IMR-90 (cell line): ENCODE measurements at regions not wholly inside any gene's neighbourhood (a gene's known extent, or its start where the extent isn't known, plus 50 kb on each side); places are given as distances from the start of the nearest gene placed in this dataset.

ENCODE experiments used
- ATAC-seq: fragments of 200-7000 bp; cut with Tn5 transposase; 2 replicates; pipeline ENCODE4 v1.9.1; 2020; ENCODE audit warnings: low read depth, mild to moderate bottlenecking, moderate library complexity
- BruUV-seq: library from RNA; stranded (reverse); fragments of 400-500 nt; replicated peaks from 2 replicates; lab custom pipeline; 2021; lab: Mats Ljungman, UMichigan
- CTCF ChIA-PET: fragments of 300-600 bp; formaldehyde crosslinking; extraction: SDS; loops from one replicate; lab custom pipeline; 2021; ENCODE audit warnings: antibody characterized with exemption; lab: Yijun Ruan, JAX
- POLR2A ChIA-PET: fragments of 300-600 bp; sonication (Branson Sonifier 250); formaldehyde crosslinking; loops from one replicate; lab custom pipeline; 2022; ENCODE audit warnings: antibody characterized with exemption; ENCODE audit not compliant: unreplicated experiment; lab: Charles Lee
- DNase-seq: peaks from one replicate; pipeline ENCODE4 v3.0.0; 2013
- H2AFZ ChIP-seq: replicated peaks from 2 replicates; pipeline ENCODE3; 2013; ENCODE audit warnings: low read length, mild to moderate bottlenecking; ENCODE audit not compliant: poor library complexity
- H2AK5ac ChIP-seq: 2 replicates; pipeline ENCODE4 v1.6.1; 2013; ENCODE audit warnings: low read depth, low read length, inconsistent platforms
- H2AK9ac ChIP-seq: replicated peaks from 2 replicates; pipeline ENCODE3; 2013; ENCODE audit warnings: mild to moderate bottlenecking, low read depth, low read length, moderate library complexity; ENCODE audit not compliant: poor library complexity
- H2BK120ac ChIP-seq: 2 replicates; pipeline ENCODE4 v1.6.1; 2013; ENCODE audit warnings: low read depth, low read length, inconsistent platforms
- H2BK15ac ChIP-seq: 3 replicates; pipeline ENCODE4 v1.6.1; 2013; ENCODE audit warnings: low read depth, low read length, inconsistent platforms
- H2BK20ac ChIP-seq: 2 replicates; pipeline ENCODE4 v1.6.1; 2013; ENCODE audit warnings: low read depth, mild to moderate bottlenecking, inconsistent platforms, low read length, moderate library complexity
- H2BK5ac ChIP-seq: 2 replicates; pipeline ENCODE4 v1.6.1; 2013; ENCODE audit warnings: mild to moderate bottlenecking, low read depth, low read length, inconsistent platforms; ENCODE audit not compliant: poor library complexity, severe bottlenecking
- H3K14ac ChIP-seq: replicated peaks from 2 replicates; pipeline ENCODE4 v1.6.1; 2013; ENCODE audit warnings: low read depth, low read length, inconsistent platforms
- H3K18ac ChIP-seq: 2 replicates; pipeline ENCODE4 v1.6.1; 2013; ENCODE audit warnings: low read depth, low read length, control low read depth
- H3K23ac ChIP-seq: 2 replicates; pipeline ENCODE4 v1.6.1; 2013; ENCODE audit warnings: low read depth, low read length, inconsistent platforms
- H3K27ac ChIP-seq: 2 replicates; pipeline ENCODE4 v1.5.1; 2013; ENCODE audit warnings: mild to moderate bottlenecking, control low read depth, low read length; ENCODE audit not compliant: insufficient read depth
- H3K27me3 ChIP-seq: 2 replicates; pipeline ENCODE4 v1.6.1; 2013; ENCODE audit warnings: low read length; ENCODE audit not compliant: control insufficient read depth, insufficient read depth
- H3K36me3 ChIP-seq: 2 replicates; pipeline ENCODE4 v1.6.1; 2013; ENCODE audit warnings: low read length, mixed read lengths; ENCODE audit not compliant: control insufficient read depth, insufficient read depth
- H3K4ac ChIP-seq: 2 replicates; pipeline ENCODE4 v1.6.1; 2013; ENCODE audit warnings: low read depth, low read length, inconsistent platforms
- H3K4me1 ChIP-seq: 2 replicates; pipeline ENCODE4 v1.6.1; 2013; ENCODE audit warnings: low read length, mixed read lengths; ENCODE audit not compliant: control insufficient read depth, insufficient read depth
- H3K4me2 ChIP-seq: 2 replicates; pipeline ENCODE4 v1.6.1; 2013; ENCODE audit warnings: low read depth, mild to moderate bottlenecking, control low read depth, low read length, moderate library complexity
- H3K4me3 ChIP-seq: 2 replicates; pipeline ENCODE4 v1.5.1; 2013; ENCODE audit warnings: low read depth, mild to moderate bottlenecking, control low read depth, low read length, moderate library complexity; ENCODE audit not compliant: insufficient read depth
- H3K56ac ChIP-seq: 2 replicates; pipeline ENCODE4 v1.6.1; 2013; ENCODE audit warnings: low read length, inconsistent platforms; ENCODE audit not compliant: insufficient read depth; ENCODE audit errors: extremely low read depth
- H3K79me1 ChIP-seq, 2 experiments: 2 replicates each; pipeline ENCODE4 v1.6.1; 2013; ENCODE audit warnings: low read length in 2 of 2, inconsistent platforms in 1 of 2, low read depth in 1 of 2
- H3K9ac ChIP-seq: 2 replicates; pipeline ENCODE4 v1.6.1; 2013; ENCODE audit warnings: low read depth, low read length, control low read depth
- H3K9me1 ChIP-seq: 2 replicates; pipeline ENCODE4 v1.6.1; 2013; ENCODE audit warnings: low read length, inconsistent platforms; ENCODE audit not compliant: insufficient read depth
- H3K9me3 ChIP-seq: 2 replicates; pipeline ENCODE4 v1.6.1; 2013; ENCODE audit warnings: low read length; ENCODE audit not compliant: control insufficient read depth, insufficient read depth
- H4K20me1 ChIP-seq: 2 replicates; pipeline ENCODE4 v1.6.1; 2013; ENCODE audit warnings: low read length, inconsistent platforms; ENCODE audit not compliant: insufficient read depth
- H4K5ac ChIP-seq: 2 replicates; pipeline ENCODE4 v1.6.1; 2013; ENCODE audit warnings: mild to moderate bottlenecking, low read depth, low read length, control low read depth
- H4K8ac ChIP-seq, 2 experiments: 2 replicates each; pipeline ENCODE4 v1.6.1; 2013; ENCODE audit warnings: low read depth in 2 of 2, low read length in 2 of 2, control low read depth in 1 of 2, inconsistent platforms in 1 of 2
- H4K91ac ChIP-seq: 2 replicates; pipeline ENCODE4 v1.6.1; 2013; ENCODE audit warnings: low read depth, low read length, inconsistent platforms; ENCODE audit not compliant: insufficient read depth
- BHLHE40 ChIP-seq: fragments of 150-350 bp; IDR thresholded peaks from 2 replicates; pipeline ENCODE4 v1.6.1; 2016; ENCODE audit warnings: mild to moderate bottlenecking, low read depth, low read length
- CEBPB ChIP-seq: IDR thresholded peaks from 2 replicates; pipeline ENCODE4 v1.6.1; 2012; ENCODE audit warnings: low read depth, low read length, improper control_type of control experiment
- FOS ChIP-seq: fragments of 150-350 bp; IDR thresholded peaks from 2 replicates; pipeline ENCODE4 v1.6.1; 2016; ENCODE audit warnings: low read depth, low read length
- MAFK ChIP-seq: IDR thresholded peaks from 2 replicates; pipeline ENCODE4 v1.6.1; 2012; ENCODE audit warnings: low read depth, low read length, improper control_type of control experiment
- MXI1 ChIP-seq: IDR thresholded peaks from 2 replicates; pipeline ENCODE4 v1.6.1; 2012; ENCODE audit warnings: low read depth, mild to moderate bottlenecking, low read length, moderate library complexity, borderline replicate concordance
- NFE2L2 ChIP-seq: fragments of 150-350 bp; IDR thresholded peaks from 2 replicates; pipeline ENCODE4 v1.6.1; 2016; ENCODE audit warnings: low read depth, mild to moderate bottlenecking, low read length
- POLR2A ChIP-seq: IDR thresholded peaks from 2 replicates; pipeline ENCODE4 v1.6.1; 2012; ENCODE audit warnings: mild to moderate bottlenecking, low read depth, low read length
- RAD21 ChIP-seq: IDR thresholded peaks from 2 replicates; pipeline ENCODE4 v1.6.1; 2012; ENCODE audit warnings: low read length, improper control_type of control experiment
- RCOR1 ChIP-seq: IDR thresholded peaks from 2 replicates; pipeline ENCODE4 v1.6.1; 2012; ENCODE audit warnings: mild to moderate bottlenecking, low read length, improper control_type of control experiment; ENCODE audit not compliant: insufficient replicate concordance
- RFX5 ChIP-seq: IDR thresholded peaks from 2 replicates; pipeline ENCODE4 v1.8.0; 2012; ENCODE audit warnings: low read depth, mild to moderate bottlenecking, low read length, moderate library complexity
- SMC3 ChIP-seq: fragments of 150-350 bp; IDR thresholded peaks from 2 replicates; pipeline ENCODE4 v1.6.1; 2016; ENCODE audit warnings: low read depth, mild to moderate bottlenecking, antibody characterized with exemption, low read length, moderate library complexity
- WGBS, 2 experiments: methylation state at CpG; one replicate each; pipeline versions ENCODE4 v1.1.5 to v1.1.7; 2013; ENCODE audit warnings: missing lambda C conversion rate in 2 of 2; ENCODE audit not compliant: insufficient read length in 1 of 2; ENCODE audit errors: extremely low coverage in 2 of 2; 5-methylcytosine and 5-hydroxymethylcytosine counted together
- dilution Hi-C: fragments of 300-500 bp; cut with HindIII; formaldehyde crosslinking; loops from one replicate; pipeline ENCODE4 v1.14.3; 2018; ENCODE audit warnings: low sequenced_read_pairs; ENCODE audit not compliant: unreplicated experiment
- in situ Hi-C: fragments of 300-500 bp; cut with MboI; formaldehyde crosslinking; loops from 3 replicates; pipeline ENCODE4 v1.14.3; 2019; ENCODE audit warnings: low sequenced_read_pairs, inconsistent platforms, mixed read lengths
- intact Hi-C: fragments of 100-400 bp; cut with micrococcal nuclease; formaldehyde crosslinking; loops from 2 replicates; pipeline ENCODE4 v1.10.0; 2022
- TF ChIP-seq, protein P1 (sequence below): fragments of 150-350 bp; IDR thresholded peaks from 2 replicates; pipeline ENCODE4 v1.6.1; 2017; ENCODE audit warnings: mild to moderate bottlenecking, antibody characterized with exemption, low read length, low read depth
- TF ChIP-seq, protein P2 (sequence below): fragments of 150-350 bp; IDR thresholded peaks from 2 replicates; pipeline ENCODE4 v1.6.1; 2016; ENCODE audit warnings: low read depth, mild to moderate bottlenecking, low read length, moderate library complexity, borderline replicate concordance
- TF ChIP-seq, protein P3 (sequence below): conservative IDR thresholded peaks from 2 replicates; pipeline ENCODE4 v1.5.1; 2012; ENCODE audit warnings: mild to moderate bottlenecking, low read depth, low read length, improper control_type of control experiment

DNA sequence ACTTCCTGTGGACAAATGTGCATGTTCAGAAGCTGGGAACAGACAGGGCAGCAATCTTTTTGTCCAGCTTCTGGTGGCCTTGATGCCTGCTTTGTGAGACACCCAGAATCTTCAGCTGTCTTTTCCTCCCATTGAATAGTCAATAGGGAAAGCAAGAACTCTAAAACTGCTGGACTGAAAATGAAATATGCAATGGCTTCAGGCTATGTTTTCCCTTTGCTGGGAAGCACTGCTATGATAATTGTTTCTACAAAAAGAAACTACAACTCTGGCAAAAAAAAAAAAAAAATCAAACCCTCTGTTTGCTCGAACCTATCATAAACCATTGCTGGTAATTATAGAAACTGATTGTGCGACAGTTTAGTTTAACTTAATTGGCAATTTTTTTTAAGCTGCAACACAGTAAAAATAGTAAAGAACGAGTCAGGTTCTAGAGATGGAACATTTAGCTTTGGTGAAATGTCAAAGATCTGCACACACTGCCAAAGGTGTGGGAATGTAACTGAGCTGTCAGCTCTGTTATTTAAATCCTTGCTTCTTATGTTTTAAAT lies 79.1 kb upstream of the NEUROD6 start:
- H3K79me1 ChIP-seq: no peaks in the 10 kb centered on the region
- H4K20me1 ChIP-seq: no peaks in the 10 kb centered on the region
- no peak overlapping the region for H2AK9ac ChIP-seq
- no peak overlapping the region for H3K18ac ChIP-seq
- H3K14ac ChIP-seq: no peak overlapping the region
- no peak overlapping the region for H2BK120ac ChIP-seq
- H3K9ac ChIP-seq: no peak overlapping the region
- no peak overlapping the region for H2BK20ac ChIP-seq
- no peak overlapping the region for H2BK5ac ChIP-seq
- POLR2A ChIA-PET: no interaction called here
- H2AK5ac ChIP-seq: no peak overlapping the region
- H3K4ac ChIP-seq: no peak overlapping the region
- TF ChIP-seq FOS: no peak
- no peak for TF ChIP-seq POLR2A
- TF ChIP-seq BHLHE40: no peak
- no peak for TF ChIP-seq NFE2L2
- TF ChIP-seq, protein P1, sequence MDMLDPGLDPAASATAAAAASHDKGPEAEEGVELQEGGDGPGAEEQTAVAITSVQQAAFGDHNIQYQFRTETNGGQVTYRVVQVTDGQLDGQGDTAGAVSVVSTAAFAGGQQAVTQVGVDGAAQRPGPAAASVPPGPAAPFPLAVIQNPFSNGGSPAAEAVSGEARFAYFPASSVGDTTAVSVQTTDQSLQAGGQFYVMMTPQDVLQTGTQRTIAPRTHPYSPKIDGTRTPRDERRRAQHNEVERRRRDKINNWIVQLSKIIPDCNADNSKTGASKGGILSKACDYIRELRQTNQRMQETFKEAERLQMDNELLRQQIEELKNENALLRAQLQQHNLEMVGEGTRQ: no peak
- TF ChIP-seq MAFK: no peak
- TF ChIP-seq RCOR1: no peak
- TF ChIP-seq RAD21: no peak
- TF ChIP-seq SMC3: no peak
- TF ChIP-seq, protein P2, sequence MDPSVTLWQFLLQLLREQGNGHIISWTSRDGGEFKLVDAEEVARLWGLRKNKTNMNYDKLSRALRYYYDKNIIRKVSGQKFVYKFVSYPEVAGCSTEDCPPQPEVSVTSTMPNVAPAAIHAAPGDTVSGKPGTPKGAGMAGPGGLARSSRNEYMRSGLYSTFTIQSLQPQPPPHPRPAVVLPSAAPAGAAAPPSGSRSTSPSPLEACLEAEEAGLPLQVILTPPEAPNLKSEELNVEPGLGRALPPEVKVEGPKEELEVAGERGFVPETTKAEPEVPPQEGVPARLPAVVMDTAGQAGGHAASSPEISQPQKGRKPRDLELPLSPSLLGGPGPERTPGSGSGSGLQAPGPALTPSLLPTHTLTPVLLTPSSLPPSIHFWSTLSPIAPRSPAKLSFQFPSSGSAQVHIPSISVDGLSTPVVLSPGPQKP: no peak
- TF ChIP-seq, protein P3, sequence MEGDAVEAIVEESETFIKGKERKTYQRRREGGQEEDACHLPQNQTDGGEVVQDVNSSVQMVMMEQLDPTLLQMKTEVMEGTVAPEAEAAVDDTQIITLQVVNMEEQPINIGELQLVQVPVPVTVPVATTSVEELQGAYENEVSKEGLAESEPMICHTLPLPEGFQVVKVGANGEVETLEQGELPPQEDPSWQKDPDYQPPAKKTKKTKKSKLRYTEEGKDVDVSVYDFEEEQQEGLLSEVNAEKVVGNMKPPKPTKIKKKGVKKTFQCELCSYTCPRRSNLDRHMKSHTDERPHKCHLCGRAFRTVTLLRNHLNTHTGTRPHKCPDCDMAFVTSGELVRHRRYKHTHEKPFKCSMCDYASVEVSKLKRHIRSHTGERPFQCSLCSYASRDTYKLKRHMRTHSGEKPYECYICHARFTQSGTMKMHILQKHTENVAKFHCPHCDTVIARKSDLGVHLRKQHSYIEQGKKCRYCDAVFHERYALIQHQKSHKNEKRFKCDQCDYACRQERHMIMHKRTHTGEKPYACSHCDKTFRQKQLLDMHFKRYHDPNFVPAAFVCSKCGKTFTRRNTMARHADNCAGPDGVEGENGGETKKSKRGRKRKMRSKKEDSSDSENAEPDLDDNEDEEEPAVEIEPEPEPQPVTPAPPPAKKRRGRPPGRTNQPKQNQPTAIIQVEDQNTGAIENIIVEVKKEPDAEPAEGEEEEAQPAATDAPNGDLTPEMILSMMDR: no peak
- TF ChIP-seq RFX5: no peak
- TF ChIP-seq CEBPB: no peak
- TF ChIP-seq MXI1: no peak
- BruUV-seq: no TSS peak
- H3K23ac ChIP-seq: no peak overlapping the region
- no peaks in the 10 kb centered on the region for H3K36me3 ChIP-seq
- H4K5ac ChIP-seq: no peak overlapping the region
- H4K91ac ChIP-seq: no peak overlapping the region
- intact Hi-C loops (no loop called here), dilution Hi-C loops (no loop called here), in situ Hi-C loops (no loop called here)
- no peak overlapping the region for H4K8ac ChIP-seq
- no peak for DNase-seq
- H3K9me1 ChIP-seq: no peaks in the 10 kb centered on the region; the same call in 1 of the 2 replicates
- H3K27ac ChIP-seq: no peak overlapping the region
- H3K27me3 ChIP-seq: no peaks in the 10 kb centered on the region
- no peak overlapping the region for H2AFZ ChIP-seq
- WGBS, 2 experiments: no CpG with 5 or more reads among the region's 3 CpGs
- CTCF ChIA-PET: interaction anchor here (0.7 to 1.5 kb wide), 2 partner anchors 10 to 284 kb away, joined by 3 read pairs; no protein-coding TSS in a partner anchor
- H3K4me3 ChIP-seq: no peak overlapping the region
- H3K56ac ChIP-seq: no peak overlapping the region
- H3K4me2 ChIP-seq: no peak overlapping the region
- no peak for ATAC-seq
- no peaks in the 10 kb centered on the region for H3K9me3 ChIP-seq
- no peak overlapping the region for H2BK15ac ChIP-seq
- no peaks in the 10 kb centered on the region for H3K4me1 ChIP-seq
